ENCODE measurements at regions not wholly inside any gene's neighbourhood (a gene's known extent, or its start where the extent isn't known, plus 50 kb on each side); places are given as distances from the start of the nearest gene placed in this dataset.

- ChIA-PET POLR2A (no interaction called here), CTCF (no interaction called here)
- TF ChIP-seq L3MBTL2 (conservative IDR thresholded peaks at IDR 0.05) (no peak), PKNOX1 (IDR thresholded peaks at IDR 0.05) (no peak), ELF4 (IDR thresholded peaks at IDR 0.05) (no peak), CTBP1 (IDR thresholded peaks at IDR 0.05; ENCODE audit: borderline replicate concordance) (no peak), ARNT (IDR thresholded peaks at IDR 0.05) (no peak), LEF1 (IDR thresholded peaks at IDR 0.05; ENCODE audit: borderline replicate concordance) (no peak), HDGF (IDR thresholded peaks at IDR 0.05; ENCODE audit: borderline replicate concordance) (no peak), FOXA1 (IDR thresholded peaks at IDR 0.05) (no peak), FOXK2 (IDR thresholded peaks at IDR 0.05) (no peak), FOXM1 (IDR thresholded peaks at IDR 0.05; ENCODE audit: borderline replicate concordance) (no peak), BHLHE40 (IDR thresholded peaks at IDR 0.05; ENCODE audit: borderline replicate concordance) (no peak), NFRKB (IDR thresholded peaks at IDR 0.05) (no peak), SUZ12 (IDR thresholded peaks at IDR 0.05) (no peak), ZNF384 (IDR thresholded peaks at IDR 0.05) (no peak), SP1 (IDR thresholded peaks at IDR 0.05) (no peak), TARDBP (IDR thresholded peaks at IDR 0.05) (no peak)
Observed at GRCh38 chr6:153840039-153840850, 198.8 kb upstream of the OPRM1 start.

DNA sequence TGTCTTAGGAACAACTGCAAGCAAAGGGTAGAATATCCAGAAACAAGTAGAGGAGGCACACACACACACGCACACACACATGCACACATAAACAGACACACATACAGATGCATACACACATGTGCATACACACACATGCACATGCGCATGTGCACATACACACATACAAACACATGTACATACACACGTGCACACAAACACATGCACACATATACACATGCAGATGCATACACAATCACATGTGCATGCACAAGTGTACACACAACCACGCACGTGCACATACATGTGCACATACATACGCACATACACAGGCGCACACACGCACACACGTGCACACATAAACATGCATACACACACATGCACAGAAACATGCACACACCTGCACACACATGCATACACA, 206.5 kb upstream of the OPRM1 start:
- DNase-seq (ENCODE audit: extremely low spot score), result no peak
- TF ChIP-seq ELF4 (IDR thresholded peaks at IDR 0.05) (no peak), HDGF (IDR thresholded peaks at IDR 0.05; ENCODE audit: borderline replicate concordance) (no peak), SP1 (IDR thresholded peaks at IDR 0.05) (no peak), PKNOX1 (IDR thresholded peaks at IDR 0.05) (no peak), LEF1 (IDR thresholded peaks at IDR 0.05; ENCODE audit: borderline replicate concordance) (no peak), L3MBTL2 (conservative IDR thresholded peaks at IDR 0.05) (no peak), NFRKB (IDR thresholded peaks at IDR 0.05) (no peak), TARDBP (IDR thresholded peaks at IDR 0.05) (no peak)
- ChIA-PET POLR2A (no interaction called here), CTCF (no interaction called here)

More at GRCh38 chr6:153840039-153840850, 198.8 kb upstream of the OPRM1 start:
- DNase-seq (ENCODE audit: extremely low spot score), result no peak

- CTCF ChIA-PET, result interaction anchor here (0.8 kb wide), 1 partner anchor 355 kb away, joined by 3 read pairs; no protein-coding TSS in a partner anchor
Observed at GRCh38 chr6:153831350-153832078, 207.5 kb upstream of the OPRM1 start.

DNA sequence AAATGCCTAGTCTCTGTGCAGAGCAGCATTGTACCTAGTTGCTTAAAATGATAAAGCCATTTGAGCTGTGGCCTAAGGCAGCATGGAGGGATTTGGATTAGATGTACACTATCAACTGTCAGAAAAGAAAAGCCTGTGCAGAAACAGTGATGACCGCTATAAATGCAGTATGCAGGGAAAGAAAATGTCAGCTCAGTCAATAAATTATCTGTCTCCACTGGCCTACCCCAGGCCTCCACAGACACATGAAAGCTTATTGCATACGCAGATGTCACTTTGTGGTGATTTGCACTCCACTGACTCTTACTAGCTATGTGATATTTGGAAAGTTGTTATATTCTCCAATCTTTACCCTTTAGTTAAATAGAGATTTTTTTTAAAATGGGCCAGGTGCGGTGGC, 221.9 kb upstream of the OPRM1 start:
- CTCF ChIA-PET, result no interaction called here
- TF ChIP-seq PKNOX1 (IDR thresholded peaks at IDR 0.05) (peak; percentile 33; the same call in 1 of the 2 replicates), NFRKB (IDR thresholded peaks at IDR 0.05) (no peak), SUZ12 (IDR thresholded peaks at IDR 0.05) (no peak), FOXM1 (IDR thresholded peaks at IDR 0.05; ENCODE audit: borderline replicate concordance) (no peak), HDGF (IDR thresholded peaks at IDR 0.05; ENCODE audit: borderline replicate concordance) (no peak)
- DNase-seq (ENCODE audit: extremely low spot score), result peak; percentile 7
- POLR2A ChIA-PET, result no interaction called here

More at GRCh38 chr6:153831350-153832078, 207.5 kb upstream of the OPRM1 start:
- peak; percentile 23 for DNase-seq (ENCODE audit: extremely low spot score)
- TF ChIP-seq FOXA1 (IDR thresholded peaks at IDR 0.05), result no peak
- TF ChIP-seq TARDBP (IDR thresholded peaks at IDR 0.05), result no peak
- TF ChIP-seq NFRKB (IDR thresholded peaks at IDR 0.05), result no peak
- no peak for TF ChIP-seq ARNT (IDR thresholded peaks at IDR 0.05)
- no peak for TF ChIP-seq PKNOX1 (IDR thresholded peaks at IDR 0.05)
- TF ChIP-seq SP1 (IDR thresholded peaks at IDR 0.05), result no peak
- TF ChIP-seq LEF1 (IDR thresholded peaks at IDR 0.05; ENCODE audit: borderline replicate concordance), result no peak
- TF ChIP-seq SUZ12 (IDR thresholded peaks at IDR 0.05), result no peak
- no peak for TF ChIP-seq ELF4 (IDR thresholded peaks at IDR 0.05)
- TF ChIP-seq HDGF (IDR thresholded peaks at IDR 0.05; ENCODE audit: borderline replicate concordance), result no peak
- TF ChIP-seq FOXK2 (IDR thresholded peaks at IDR 0.05), result no peak
- no peak for TF ChIP-seq CTBP1 (IDR thresholded peaks at IDR 0.05; ENCODE audit: borderline replicate concordance)
- no peak for TF ChIP-seq FOXM1 (IDR thresholded peaks at IDR 0.05; ENCODE audit: borderline replicate concordance)
- TF ChIP-seq L3MBTL2 (conservative IDR thresholded peaks at IDR 0.05), result no peak
- POLR2A ChIA-PET, result no interaction called here

- peak; percentile 14 for DNase-seq (ENCODE audit: extremely low spot score)
- TF ChIP-seq LEF1 (IDR thresholded peaks at IDR 0.05; ENCODE audit: borderline replicate concordance) (no peak), BHLHE40 (IDR thresholded peaks at IDR 0.05; ENCODE audit: borderline replicate concordance) (no peak), PKNOX1 (IDR thresholded peaks at IDR 0.05) (peak; percentile 78), SP1 (IDR thresholded peaks at IDR 0.05) (no peak), SUZ12 (IDR thresholded peaks at IDR 0.05) (no peak), FOXM1 (IDR thresholded peaks at IDR 0.05; ENCODE audit: borderline replicate concordance) (no peak), TARDBP (IDR thresholded peaks at IDR 0.05) (no peak), L3MBTL2 (conservative IDR thresholded peaks at IDR 0.05) (no peak)
- CTCF ChIA-PET, result interaction anchor here (1.4 kb wide), 1 partner anchor 13 kb away, joined by 3 read pairs; no protein-coding TSS in a partner anchor
- POLR2A ChIA-PET, result no interaction called here
Observed at GRCh38 chr6:153816366-153816765, 222.7 kb upstream of the OPRM1 start.

All from HEK293T (cell line).